ENCODE measurements at regions not wholly inside any gene's neighbourhood (a gene's known extent, or its start where the extent isn't known, plus 50 kb on each side); places are given as distances from the start of the nearest gene placed in this dataset.

DNA sequence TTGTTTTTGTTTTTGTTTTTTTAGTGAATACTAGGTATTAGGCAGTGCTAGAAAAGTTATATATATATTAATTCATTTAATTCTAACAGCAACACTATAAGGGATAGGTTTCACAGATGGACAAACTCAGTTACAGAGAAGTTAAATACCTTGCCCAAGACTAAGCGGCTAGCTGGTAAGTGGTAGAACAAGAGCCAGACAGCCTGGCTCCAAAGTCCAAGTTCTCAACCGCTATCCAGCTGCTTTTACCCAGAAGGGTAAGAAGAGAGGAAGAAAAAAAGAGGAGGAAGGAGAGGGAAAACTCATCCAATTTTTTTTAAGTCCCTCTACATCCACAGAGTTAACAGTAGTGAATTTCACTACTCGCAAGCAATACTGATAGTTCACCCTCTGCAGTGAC, 217.0 kb downstream of the SPRY2 start:
- TF ChIP-seq, protein P1, sequence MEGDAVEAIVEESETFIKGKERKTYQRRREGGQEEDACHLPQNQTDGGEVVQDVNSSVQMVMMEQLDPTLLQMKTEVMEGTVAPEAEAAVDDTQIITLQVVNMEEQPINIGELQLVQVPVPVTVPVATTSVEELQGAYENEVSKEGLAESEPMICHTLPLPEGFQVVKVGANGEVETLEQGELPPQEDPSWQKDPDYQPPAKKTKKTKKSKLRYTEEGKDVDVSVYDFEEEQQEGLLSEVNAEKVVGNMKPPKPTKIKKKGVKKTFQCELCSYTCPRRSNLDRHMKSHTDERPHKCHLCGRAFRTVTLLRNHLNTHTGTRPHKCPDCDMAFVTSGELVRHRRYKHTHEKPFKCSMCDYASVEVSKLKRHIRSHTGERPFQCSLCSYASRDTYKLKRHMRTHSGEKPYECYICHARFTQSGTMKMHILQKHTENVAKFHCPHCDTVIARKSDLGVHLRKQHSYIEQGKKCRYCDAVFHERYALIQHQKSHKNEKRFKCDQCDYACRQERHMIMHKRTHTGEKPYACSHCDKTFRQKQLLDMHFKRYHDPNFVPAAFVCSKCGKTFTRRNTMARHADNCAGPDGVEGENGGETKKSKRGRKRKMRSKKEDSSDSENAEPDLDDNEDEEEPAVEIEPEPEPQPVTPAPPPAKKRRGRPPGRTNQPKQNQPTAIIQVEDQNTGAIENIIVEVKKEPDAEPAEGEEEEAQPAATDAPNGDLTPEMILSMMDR (IDR thresholded peaks at IDR 0.05) = no peak
- no peak for TF ChIP-seq POLR2A (IDR thresholded peaks at IDR 0.05)
